GM12878 (cell line): ENCODE measurements at regions not wholly inside any gene's neighbourhood (a gene's known extent, or its start where the extent isn't known, plus 50 kb on each side); places are given as distances from the start of the nearest gene placed in this dataset.

Experiments
- CEBPB ChIP-seq, 2 experiments: fragments of 150-350 bp in 1 of 2; IDR thresholded peaks; 2 replicates each; pipeline ENCODE4 v1.6.1; 2012 to 2014; ENCODE audit warnings: low read depth in 2 of 2, low read length in 2 of 2, borderline replicate concordance in 1 of 2, inconsistent platforms in 1 of 2
- CTCF ChIP-seq, 3 experiments: IDR thresholded peaks in 2 of 3; conservative IDR thresholded peaks in 1 of 3; 2 replicates each; pipeline ENCODE4 v1.5.1; 2011; ENCODE audit warnings: low read depth in 3 of 3, low read length in 3 of 3, mild to moderate bottlenecking in 3 of 3, control low read depth in 2 of 3, moderate library complexity in 2 of 3, inconsistent platforms in 1 of 3, mixed read lengths in 1 of 3; ENCODE audit not compliant: control insufficient read depth in 2 of 3, insufficient read depth in 1 of 3; ENCODE audit errors: extremely low read depth in 1 of 3
- EGR1 ChIP-seq, 2 experiments: IDR thresholded peaks; 1 replicate in 1 of 2; 2 replicates in 1 of 2; pipeline ENCODE4 v1.6.1; 2011 to 2012; ENCODE audit warnings: low read depth in 2 of 2, low read length in 2 of 2, borderline replicate concordance in 1 of 2, mild to moderate bottlenecking in 1 of 2, moderate library complexity in 1 of 2
- ELK1 ChIP-seq: IDR thresholded peaks from 2 replicates; pipeline ENCODE4 v1.6.1; 2012; ENCODE audit warnings: low read depth, low read length, improper control_type of control experiment
- PBX3 ChIP-seq: IDR thresholded peaks from 2 replicates; pipeline ENCODE4 v1.6.1; 2011; ENCODE audit warnings: mild to moderate bottlenecking, low read depth, low read length, moderate library complexity; ENCODE audit not compliant: insufficient replicate concordance
- POLR2A ChIP-seq: IDR thresholded peaks from 2 replicates; pipeline ENCODE4 v1.6.1; 2011; ENCODE audit warnings: low read depth, mild to moderate bottlenecking, low read length
- POLR2AphosphoS2 ChIP-seq: IDR thresholded peaks from 2 replicates; pipeline ENCODE4 v1.6.1; 2011; ENCODE audit warnings: low read depth, mild to moderate bottlenecking, low read length, improper control_type of control experiment, moderate library complexity
- USF1 ChIP-seq: IDR thresholded peaks from 2 replicates; pipeline ENCODE4 v1.6.1; 2011; ENCODE audit warnings: borderline replicate concordance, low read depth, mild to moderate bottlenecking, moderate library complexity, mixed read lengths, low read length; ENCODE audit not compliant: insufficient read depth; ENCODE audit errors: extremely low read length
- ZBTB33 ChIP-seq: fragments of 450-650 bp; IDR thresholded peaks from 2 replicates; pipeline ENCODE4 v1.6.1; 2017; ENCODE audit warnings: mild to moderate bottlenecking

- TF ChIP-seq CEBPB (IDR thresholded peaks at IDR 0.05; ENCODE audit: borderline replicate concordance in 1 of 2, low read depth in 2 of 2, low read length in 2 of 2) (no peak), EGR1 (IDR thresholded peaks at IDR 0.05; ENCODE audit: borderline replicate concordance in 1 of 2, low read depth in 2 of 2, low read length in 2 of 2) (no peak), POLR2A (no peak), CTCF (IDR thresholded peaks at IDR 0.05 in 2 of 3, conservative IDR thresholded peaks at IDR 0.05 in 1 of 3; ENCODE audit: control insufficient read depth in 2 of 3, extremely low read depth in 1 of 3, insufficient read depth in 1 of 3, low read depth in 3 of 3, low read length in 3 of 3) (no peak), PBX3 (no peak), POLR2AphosphoS2 (no peak), ZBTB33 (no peak), USF1 (no peak), ELK1 (no peak)
Measured at GRCh38 chr2:116987447-116987846, 827.0 kb upstream of the DDX18 start.
